GM23338 (cell line): ENCODE measurements at regions not wholly inside any gene's neighbourhood (a gene's known extent, or its start where the extent isn't known, plus 50 kb on each side); places are given as distances from the start of the nearest gene placed in this dataset.
"Not testable (repeated sequence)": the region's sequence is repeated elsewhere in the genome, so short reads cannot be mapped to it uniquely, and the experiment has no call there.

ENCODE experiments used
- ATAC-seq: fragments of 200-7000 bp; cut with Tn5 transposase; 3 replicates; pipeline ENCODE4 v1.9.1; 2020
- DNase-seq: peaks from one replicate; pipeline ENCODE4 v3.0.0-alpha.2; 2015; ENCODE audit warnings: low spot score
- H2AFZ ChIP-seq: fragments of 200-600 bp; sonication (generic); 2 replicates; pipeline ENCODE4 v1.8.0; 2016; ENCODE audit warnings: antibody characterized with exemption, mild to moderate bottlenecking, moderate library complexity
- H3F3A ChIP-seq: fragments of 200-600 bp; sonication (generic); replicated peaks from 2 replicates; pipeline ENCODE4 v1.8.0; 2017; ENCODE audit warnings: antibody characterized with exemption, mixed run types, low read depth
- H3K27ac ChIP-seq: fragments of 200-600 bp; sonication (generic); 2 replicates; pipeline ENCODE4 v1.6.1; 2016; ENCODE audit warnings: low read depth
- H3K27me3 ChIP-seq: fragments of 200-600 bp; sonication (generic); 2 replicates; pipeline ENCODE4 v1.8.0; 2016; ENCODE audit warnings: mild to moderate bottlenecking, mixed run types, moderate library complexity; ENCODE audit not compliant: insufficient read depth
- H3K36me3 ChIP-seq: fragments of 200-600 bp; sonication (generic); 2 replicates; pipeline ENCODE4 v1.8.0; 2016; ENCODE audit warnings: mild to moderate bottlenecking; ENCODE audit not compliant: insufficient read depth
- H3K4me1 ChIP-seq: fragments of 200-600 bp; sonication (generic); 2 replicates; pipeline ENCODE4 v1.8.0; 2016; ENCODE audit warnings: mild to moderate bottlenecking, moderate library complexity; ENCODE audit not compliant: insufficient read depth
- H3K4me2 ChIP-seq: fragments of 200-600 bp; sonication (generic); 2 replicates; pipeline ENCODE4 v1.7.1; 2017; ENCODE audit warnings: mixed run types
- H3K4me3 ChIP-seq: fragments of 200-600 bp; sonication (generic); 2 replicates; pipeline ENCODE4 v1.6.1; 2016; ENCODE audit warnings: mixed run types
- H3K79me2 ChIP-seq: fragments of 200-600 bp; sonication (generic); replicated peaks from 2 replicates; pipeline ENCODE4 v1.8.0; 2017; ENCODE audit warnings: mild to moderate bottlenecking; ENCODE audit not compliant: insufficient read depth
- H3K9me2 ChIP-seq: fragments of 200-600 bp; sonication (generic); 2 replicates; pipeline ENCODE4 v1.8.0; 2017; ENCODE audit not compliant: insufficient read depth
- H4K20me1 ChIP-seq: fragments of 200-600 bp; sonication (generic); replicated peaks from 2 replicates; pipeline ENCODE4 v1.8.0; 2017; ENCODE audit warnings: mild to moderate bottlenecking; ENCODE audit not compliant: insufficient read depth
- H3K27ac Mint-ChIP-seq: 2 replicates; pipeline ENCODE4 v1.8.0; 2020; ENCODE audit warnings: inconsistent platforms, mild to moderate bottlenecking, moderate library complexity, mixed read lengths
- H3K27me3 Mint-ChIP-seq: 3 replicates; pipeline ENCODE4 v1.8.0; 2022; ENCODE audit warnings: low read depth, mild to moderate bottlenecking, moderate library complexity, mixed read lengths, inconsistent platforms; ENCODE audit not compliant: insufficient read depth, poor library complexity
- H3K36me3 Mint-ChIP-seq: 3 replicates; pipeline ENCODE4 v1.8.0; 2021; ENCODE audit warnings: low read depth, mild to moderate bottlenecking, inconsistent platforms, moderate library complexity, mixed read lengths
- H3K4me1 Mint-ChIP-seq: 3 replicates; pipeline ENCODE4 v1.8.0; 2020; ENCODE audit warnings: mild to moderate bottlenecking, inconsistent platforms, mixed read lengths
- H3K4me3 Mint-ChIP-seq: 3 replicates; pipeline ENCODE4 v1.8.0; 2021; ENCODE audit warnings: moderate library complexity, mild to moderate bottlenecking, inconsistent platforms, mixed read lengths
- H3K9me3 Mint-ChIP-seq: 3 replicates; pipeline ENCODE4 v1.8.0; 2020; ENCODE audit warnings: moderate library complexity, mild to moderate bottlenecking, inconsistent platforms, mixed read lengths
- CTCF ChIP-seq, 2 experiments: fragments of 200-600 bp in 1 of 2; sonication (generic) in 1 of 2; conservative IDR thresholded peaks; 2 replicates each; pipeline versions ENCODE4 v1.5.1 to v1.6.1; 2016 to 2017; ENCODE audit warnings: antibody characterized with exemption in 2 of 2, low read depth in 2 of 2, mild to moderate bottlenecking in 2 of 2, moderate library complexity in 1 of 2
- EZH2 ChIP-seq: fragments of 200-600 bp; sonication (generic); IDR thresholded peaks from one replicate; pipeline ENCODE4 v1.8.0; 2017; ENCODE audit warnings: antibody characterized with exemption, mild to moderate bottlenecking, low read depth; ENCODE audit not compliant: unreplicated experiment
- EZH2phosphoT487 ChIP-seq: fragments of 200-600 bp; sonication (generic); IDR thresholded peaks from one replicate; pipeline ENCODE4 v1.8.1; 2018; ENCODE audit warnings: antibody characterized with exemption; ENCODE audit not compliant: unreplicated experiment
- JUNB ChIP-seq: IDR thresholded peaks from one replicate; pipeline ENCODE4 v1.6.1; 2016; ENCODE audit warnings: antibody characterized with exemption; ENCODE audit not compliant: unreplicated experiment
- NANOG ChIP-seq: IDR thresholded peaks from 2 replicates; pipeline ENCODE4 v1.6.1; 2016; ENCODE audit warnings: antibody characterized with exemption, borderline replicate concordance
- POLR2AphosphoS5 ChIP-seq: IDR thresholded peaks from 2 replicates; pipeline ENCODE4 v1.6.1; 2016; ENCODE audit warnings: antibody characterized with exemption, low read depth
- STAT1 ChIP-seq: IDR thresholded peaks from one replicate; pipeline ENCODE4 v1.6.1; 2016; ENCODE audit warnings: antibody characterized with exemption; ENCODE audit not compliant: unreplicated experiment
- ZNF114 ChIP-seq: fragments of 250-450 bp; sonication (Bioruptor Pico); IDR thresholded peaks from 2 replicates; pipeline ENCODE4 v1.5.0; 2020; ENCODE audit warnings: mild to moderate bottlenecking, moderate library complexity
- ZNF331 ChIP-seq: fragments of 250-450 bp; sonication (Bioruptor Pico); IDR thresholded peaks from 2 replicates; pipeline ENCODE4 v1.5.0; 2020; ENCODE audit warnings: low read depth, mild to moderate bottlenecking, moderate library complexity
- ZNF462 ChIP-seq: fragments of 250-450 bp; sonication (Bioruptor Pico); IDR thresholded peaks from 2 replicates; pipeline ENCODE4 v1.5.0; 2020; ENCODE audit warnings: mild to moderate bottlenecking, moderate library complexity

- H3K4me2 ChIP-seq, H3K9me3 Mint-ChIP-seq, H2AFZ ChIP-seq, H3K79me2 ChIP-seq, H3K4me3 Mint-ChIP-seq, H3K36me3 Mint-ChIP-seq, H3K27me3 Mint-ChIP-seq, H3K4me1 ChIP-seq, H3F3A ChIP-seq, H3K27ac ChIP-seq, ATAC-seq, H3K4me3 ChIP-seq, H4K20me1 ChIP-seq, H3K9me2 ChIP-seq, DNase-seq, H3K27me3 ChIP-seq, H3K27ac Mint-ChIP-seq, H3K36me3 ChIP-seq: not testable (repeated sequence)
- peaks cover 12% of the 10 kb centered on the region; the same call in 2 of the 3 replicates for H3K4me1 Mint-ChIP-seq
These were observed 236.1 kb upstream of the HTR1E start for GRCh38 chr6:86701228-86701627.

GRCh38 chr6:86686496-86686895 lies 250.8 kb upstream of the HTR1E start:
- TF ChIP-seq STAT1 (no peak), CTCF (conservative IDR thresholded peaks at IDR 0.05; ENCODE audit: low read depth in 2 of 2) (no peak)
- H4K20me1 ChIP-seq, result no peaks in the 10 kb centered on the region
- no peaks in the 10 kb centered on the region for H3K4me1 ChIP-seq
- H3K27ac ChIP-seq, result no peak overlapping the region
- no peak for ATAC-seq
- no peak overlapping the region for H2AFZ ChIP-seq
- no peak for DNase-seq
- H3K27me3 ChIP-seq, result no peaks in the 10 kb centered on the region
- Mint-ChIP-seq H3K27ac (no peak overlapping the region), H3K4me1 (no peaks in the 10 kb centered on the region), H3K4me3 (no peak overlapping the region), H3K9me3 (peaks cover 12% of the 10 kb centered on the region), H3K36me3 (no peaks in the 10 kb centered on the region), H3K27me3 (peaks cover 4% of the 10 kb centered on the region)
- H3K4me3 ChIP-seq, result no peak overlapping the region
- H3F3A ChIP-seq, result no peaks in the 10 kb centered on the region
- no peaks in the 10 kb centered on the region for H3K79me2 ChIP-seq
- H3K9me2 ChIP-seq, result no peaks in the 10 kb centered on the region
- no peaks in the 10 kb centered on the region for H3K36me3 ChIP-seq
- H3K4me2 ChIP-seq, result no peak overlapping the region

- DNase-seq, result no peak
- H3K36me3 ChIP-seq, result no peaks in the 10 kb centered on the region
- no peak overlapping the region for H3K27ac ChIP-seq
- H3K4me1 ChIP-seq, result no peaks in the 10 kb centered on the region
- H3K9me3 Mint-ChIP-seq, result peaks cover 15% of the 10 kb centered on the region
- no peak overlapping the region for H3K4me3 ChIP-seq
- H3K27me3 Mint-ChIP-seq, result peaks cover 4% of the 10 kb centered on the region
- H3K36me3 Mint-ChIP-seq, result no peaks in the 10 kb centered on the region
- H3F3A ChIP-seq, result no peaks in the 10 kb centered on the region
- H3K4me3 Mint-ChIP-seq, result no peak overlapping the region
- no peaks in the 10 kb centered on the region for H4K20me1 ChIP-seq
- no peaks in the 10 kb centered on the region for H3K27me3 ChIP-seq
- no peaks in the 10 kb centered on the region; the same call in 1 of the 2 replicates for H3K9me2 ChIP-seq
- no peaks in the 10 kb centered on the region for H3K4me1 Mint-ChIP-seq
- H3K4me2 ChIP-seq, result no peak overlapping the region
- H3K79me2 ChIP-seq, result no peaks in the 10 kb centered on the region
- ATAC-seq, result no peak
- no peak overlapping the region for H3K27ac Mint-ChIP-seq
- no peak overlapping the region for H2AFZ ChIP-seq
- no peak for TF ChIP-seq EZH2phosphoT487
- TF ChIP-seq ZNF331 (CRISPR knock-in tag), result no peak
- TF ChIP-seq NANOG, result no peak
- no peak for TF ChIP-seq ZNF114
- no peak for TF ChIP-seq EZH2
- no peak for TF ChIP-seq STAT1
- TF ChIP-seq POLR2AphosphoS5, result no peak
- no peak for TF ChIP-seq JUNB
- no peak for TF ChIP-seq ZNF462 (CRISPR knock-in tag)
These were observed 252.0 kb upstream of the HTR1E start for GRCh38 chr6:86685230-86685797.
